Muscle layer of colon (tissue), 2 donors: ENCODE measurements at regions not wholly inside any gene's neighbourhood (a gene's known extent, or its start where the extent isn't known, plus 50 kb on each side); places are given as distances from the start of the nearest gene placed in this dataset.

Experiments
- H3K27ac ChIP-seq: one replicate; pipeline ENCODE4 v1.7.0; 2013; ENCODE audit warnings: low read depth, mild to moderate bottlenecking, low read length, moderate library complexity
- H3K27me3 ChIP-seq, 2 donors: one replicate each; pipeline ENCODE4 v1.7.0; 2013; ENCODE audit warnings: low read length in 2 of 2, mild to moderate bottlenecking in 2 of 2; ENCODE audit not compliant: insufficient read depth in 2 of 2, control insufficient read depth in 1 of 2
- H3K36me3 ChIP-seq: one replicate; pipeline ENCODE4 v1.7.0; 2013; ENCODE audit warnings: mild to moderate bottlenecking, low read length; ENCODE audit not compliant: insufficient read depth
- H3K4me1 ChIP-seq: one replicate; pipeline ENCODE4 v1.7.0; 2013; ENCODE audit warnings: mild to moderate bottlenecking, low read length; ENCODE audit not compliant: insufficient read depth
- H3K4me3 ChIP-seq, 2 donors: one replicate each; pipeline ENCODE4 v1.7.0; 2013; ENCODE audit warnings: low read length in 2 of 2, low read depth in 1 of 2, mild to moderate bottlenecking in 1 of 2, moderate library complexity in 1 of 2
- H3K9ac ChIP-seq: one replicate; pipeline ENCODE4 v1.7.0; 2013; ENCODE audit warnings: low read length
- H3K9me3 ChIP-seq: one replicate; pipeline ENCODE4 v1.7.0; 2013; ENCODE audit warnings: mild to moderate bottlenecking, low read length
- donor health status: abdominal sarcoma.
- donor health status: Adenocarcinoma of cecum.

DNA sequence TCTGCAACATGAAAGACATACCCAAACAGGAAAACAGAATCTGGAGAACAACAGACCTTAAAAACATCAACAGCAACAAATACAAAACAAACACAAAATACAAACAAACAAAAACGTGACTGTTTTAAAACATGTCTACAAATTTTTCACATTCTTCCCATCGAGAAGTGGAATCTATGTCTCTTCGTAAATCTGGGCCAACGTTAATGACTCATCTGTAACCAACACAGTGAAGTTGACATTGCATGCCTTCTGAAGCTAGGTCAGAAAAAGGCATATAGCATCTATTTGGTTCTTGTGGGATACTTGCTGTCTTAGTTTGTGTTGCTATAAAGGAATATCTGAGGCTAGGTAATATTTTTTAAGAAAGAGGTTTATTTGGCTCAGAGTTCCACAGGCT is 139.2 kb upstream of the FOXN2 start:
- H3K4me1 ChIP-seq = no peaks in the 10 kb centered on the region
- no peaks in the 10 kb centered on the region for H3K27me3 ChIP-seq
- H3K27ac ChIP-seq = no peak overlapping the region
- H3K9ac ChIP-seq = no peak overlapping the region
- H3K9me3 ChIP-seq = no peaks in the 10 kb centered on the region
- H3K36me3 ChIP-seq = no peaks in the 10 kb centered on the region
- no peak overlapping the region for H3K4me3 ChIP-seq

DNA sequence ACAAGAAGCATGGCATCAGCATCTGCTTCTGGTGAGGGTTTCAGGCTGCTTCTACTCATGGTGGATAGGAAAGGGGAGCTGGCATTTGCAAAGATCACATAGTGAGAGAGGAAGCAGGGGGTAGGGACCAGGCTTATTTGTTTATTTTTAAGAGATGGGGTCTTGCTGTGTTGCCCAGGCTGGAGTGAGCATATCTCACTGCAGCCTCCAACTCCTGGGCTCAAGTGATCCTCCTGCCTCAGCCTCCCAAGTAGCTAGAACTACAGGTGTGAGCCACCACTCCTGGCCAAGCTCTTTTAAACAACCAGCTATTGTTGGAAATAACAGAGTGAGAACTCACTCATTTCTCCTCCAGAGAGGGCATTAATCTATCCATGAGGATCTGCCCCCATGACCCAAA is 138.8 kb upstream of the FOXN2 start:
- Histone ChIP-seq H3K27ac (no peak overlapping the region), H3K9ac (no peak overlapping the region), H3K4me3 (no peak overlapping the region), H3K36me3 (no peaks in the 10 kb centered on the region), H3K4me1 (no peaks in the 10 kb centered on the region), H3K9me3 (no peaks in the 10 kb centered on the region), H3K27me3 (no peaks in the 10 kb centered on the region)

- H3K36me3 ChIP-seq = no peaks in the 10 kb centered on the region
- H3K27ac ChIP-seq = no peak overlapping the region
- H3K4me1 ChIP-seq = no peaks in the 10 kb centered on the region
- no peaks in the 10 kb centered on the region for H3K27me3 ChIP-seq
- no peaks in the 10 kb centered on the region for H3K9me3 ChIP-seq
- no peak overlapping the region for H3K9ac ChIP-seq
- H3K4me3 ChIP-seq = no peak overlapping the region
These were observed 137.6 kb upstream of the FOXN2 start for GRCh38 chr2:48176876-48177275.

DNA sequence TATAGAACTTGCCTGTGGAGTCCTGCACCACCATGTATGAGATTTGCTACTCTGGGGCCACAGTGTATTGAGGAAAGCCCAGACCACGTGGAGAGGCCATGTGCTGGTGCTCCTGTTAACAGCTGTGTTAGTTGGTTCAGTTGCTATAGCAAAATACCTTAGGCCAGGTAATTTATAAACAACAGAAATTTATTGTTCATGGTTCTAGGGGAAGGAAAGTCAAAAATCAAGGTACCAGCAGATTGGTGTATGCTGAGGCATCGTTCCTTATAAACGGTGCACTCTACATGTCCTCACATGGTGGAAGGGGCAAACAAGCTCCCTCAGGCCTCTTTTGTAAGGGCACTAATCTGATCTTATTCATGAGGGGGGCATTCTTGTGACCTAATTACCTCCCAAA is 135.9 kb upstream of the FOXN2 start:
- H3K9ac ChIP-seq = no peak overlapping the region
- H3K4me3 ChIP-seq = no peak overlapping the region
- H3K4me1 ChIP-seq = no peaks in the 10 kb centered on the region
- H3K27ac ChIP-seq = no peak overlapping the region
- H3K27me3 ChIP-seq = no peaks in the 10 kb centered on the region
- no peaks in the 10 kb centered on the region for H3K9me3 ChIP-seq
- no peaks in the 10 kb centered on the region for H3K36me3 ChIP-seq

- H3K9me3 ChIP-seq = no peaks in the 10 kb centered on the region
- no peaks in the 10 kb centered on the region for H3K36me3 ChIP-seq
- H3K9ac ChIP-seq = no peak overlapping the region
- H3K27me3 ChIP-seq = no peaks in the 10 kb centered on the region
- H3K27ac ChIP-seq = no peak overlapping the region
- no peaks in the 10 kb centered on the region for H3K4me1 ChIP-seq
- H3K4me3 ChIP-seq = no peak overlapping the region
These were observed 133.9 kb upstream of the FOXN2 start for GRCh38 chr2:48180557-48180956.

DNA sequence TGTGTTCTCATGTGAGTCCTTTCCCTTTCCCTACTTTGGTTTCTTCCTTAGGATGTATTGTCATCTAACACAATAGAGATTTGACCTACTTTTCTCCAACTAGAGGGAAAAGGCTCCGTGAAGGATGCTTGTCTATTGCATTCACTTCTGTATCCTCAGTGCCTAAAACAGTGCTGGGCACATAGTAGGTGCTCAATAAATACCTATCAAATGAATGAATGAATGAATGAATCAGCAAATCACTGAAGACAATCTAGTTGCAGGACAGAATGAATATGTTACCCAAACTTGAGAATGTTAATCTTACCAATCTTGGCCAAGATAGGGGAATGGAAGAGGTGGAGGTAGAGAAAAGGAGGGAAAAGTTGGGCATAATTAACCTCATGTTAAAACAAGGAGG is 131.2 kb upstream of the FOXN2 start:
- Histone ChIP-seq H3K9me3 (no peaks in the 10 kb centered on the region), H3K36me3 (no peaks in the 10 kb centered on the region), H3K4me1 (no peaks in the 10 kb centered on the region), H3K9ac (no peak overlapping the region), H3K27ac (no peak overlapping the region), H3K4me3 (no peak overlapping the region), H3K27me3 (no peaks in the 10 kb centered on the region)

- Histone ChIP-seq H3K27me3 (no peaks in the 10 kb centered on the region), H3K4me1 (no peaks in the 10 kb centered on the region), H3K4me3 (no peak overlapping the region), H3K9ac (no peak overlapping the region), H3K36me3 (no peaks in the 10 kb centered on the region), H3K9me3 (no peaks in the 10 kb centered on the region), H3K27ac (no peak overlapping the region)
These were observed 130.5 kb upstream of the FOXN2 start for GRCh38 chr2:48183991-48184390.

DNA sequence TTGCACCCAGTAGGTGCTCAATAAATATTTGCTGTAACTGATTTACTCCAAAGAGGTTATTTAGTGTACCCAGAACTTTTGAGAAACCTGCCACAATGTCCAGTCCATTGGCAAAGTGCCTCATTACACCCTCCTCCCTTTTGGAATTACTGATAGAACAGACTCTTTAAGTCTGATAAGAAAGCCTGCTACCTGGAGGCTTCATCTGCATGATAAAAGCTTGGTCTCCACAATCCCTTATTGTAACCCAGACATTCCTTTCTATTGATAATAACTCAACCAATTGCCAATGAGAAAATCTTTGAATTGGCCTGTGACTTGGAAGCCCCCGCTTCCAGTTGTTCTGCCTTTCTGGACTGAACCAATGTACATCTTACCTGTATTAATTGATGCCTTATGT is 127.0 kb upstream of the FOXN2 start:
- no peaks in the 10 kb centered on the region for H3K9me3 ChIP-seq
- no peaks in the 10 kb centered on the region for H3K36me3 ChIP-seq
- no peaks in the 10 kb centered on the region for H3K27me3 ChIP-seq
- no peak overlapping the region for H3K9ac ChIP-seq
- H3K4me1 ChIP-seq = no peaks in the 10 kb centered on the region
- H3K4me3 ChIP-seq = no peak overlapping the region
- no peak overlapping the region for H3K27ac ChIP-seq

DNA sequence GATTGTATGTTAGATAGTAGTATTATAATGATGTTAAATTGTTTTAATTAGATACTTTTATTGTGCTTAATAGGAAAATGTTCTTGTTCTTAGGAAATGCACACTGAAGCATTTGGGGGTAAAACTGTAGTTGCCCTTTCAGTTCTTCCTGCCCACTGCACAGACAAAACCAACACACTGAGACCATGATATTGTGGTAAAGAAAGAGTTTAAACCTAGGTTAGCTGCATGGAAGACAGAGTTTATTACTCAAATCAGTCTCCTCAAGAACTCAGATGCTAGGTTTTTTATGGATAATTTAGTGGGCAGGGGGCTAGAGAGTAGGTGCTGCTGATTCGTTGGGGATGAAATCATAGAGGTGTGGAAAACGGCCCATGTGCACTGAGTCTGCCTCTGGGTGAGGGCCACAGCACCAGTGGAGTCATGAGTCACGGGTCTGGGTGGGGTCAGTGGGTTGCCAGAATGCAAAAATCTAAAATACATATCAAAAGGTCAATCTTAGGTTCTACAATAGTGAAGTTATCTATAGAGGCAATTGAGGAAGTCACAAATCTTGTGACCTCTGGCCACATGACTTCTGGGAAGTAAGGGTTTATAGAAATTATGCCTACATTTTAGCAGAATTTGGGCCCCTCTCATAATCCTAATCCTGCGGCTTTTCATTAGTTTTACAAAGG is 124.8 kb upstream of the FOXN2 start:
- Histone ChIP-seq H3K27ac (no peak overlapping the region), H3K36me3 (no peaks in the 10 kb centered on the region), H3K9me3 (no peaks in the 10 kb centered on the region), H3K4me1 (no peaks in the 10 kb centered on the region), H3K9ac (no peak overlapping the region), H3K27me3 (no peaks in the 10 kb centered on the region), H3K4me3 (no peak overlapping the region)

DNA sequence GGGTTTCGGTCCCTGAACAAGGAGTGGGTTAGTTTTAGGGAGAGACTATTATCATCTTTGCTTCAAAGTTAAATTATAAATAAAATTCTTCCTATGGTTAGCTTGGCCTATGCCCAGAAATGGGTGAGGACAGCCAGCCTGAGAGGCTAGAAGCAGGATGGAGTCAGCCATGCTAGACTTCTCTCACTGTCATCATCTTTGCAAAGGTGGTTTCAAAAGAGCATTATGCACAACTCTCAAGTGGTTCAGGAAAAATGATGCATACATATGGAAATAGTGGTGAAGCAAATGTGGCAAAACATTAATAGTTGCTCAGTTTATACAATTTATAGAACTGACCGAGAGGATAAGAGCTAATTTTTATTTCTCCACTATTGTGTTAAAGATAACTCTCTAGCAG is 124.3 kb upstream of the FOXN2 start:
- H3K9ac ChIP-seq = no peak overlapping the region
- no peak overlapping the region for H3K4me3 ChIP-seq
- no peaks in the 10 kb centered on the region for H3K27me3 ChIP-seq
- no peak overlapping the region for H3K27ac ChIP-seq
- no peaks in the 10 kb centered on the region for H3K9me3 ChIP-seq
- H3K4me1 ChIP-seq = no peaks in the 10 kb centered on the region
- no peaks in the 10 kb centered on the region for H3K36me3 ChIP-seq

DNA sequence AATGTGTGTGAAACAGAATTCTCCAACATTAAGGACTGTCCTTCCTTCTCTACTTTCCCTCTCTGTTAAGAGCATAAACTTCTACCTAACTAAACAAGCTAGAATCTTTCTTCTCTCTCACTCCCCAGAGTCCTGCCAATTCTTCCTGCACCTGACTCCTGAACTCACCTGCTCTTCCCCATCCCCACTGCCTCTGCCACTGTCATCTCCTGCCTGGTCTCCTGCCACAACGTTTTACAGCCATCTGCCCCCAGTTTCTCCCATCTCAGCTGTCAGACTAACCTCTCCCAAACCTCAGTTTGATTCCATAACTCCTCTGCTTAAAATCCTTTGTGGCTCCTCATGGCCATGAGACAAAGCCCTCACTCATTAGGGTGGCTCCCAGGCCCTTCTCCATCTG is 119.8 kb upstream of the FOXN2 start:
- H3K9ac ChIP-seq = no peak overlapping the region
- H3K4me1 ChIP-seq = no peaks in the 10 kb centered on the region
- H3K36me3 ChIP-seq = no peaks in the 10 kb centered on the region
- no peaks in the 10 kb centered on the region for H3K27me3 ChIP-seq
- H3K9me3 ChIP-seq = no peaks in the 10 kb centered on the region
- H3K4me3 ChIP-seq = no peak overlapping the region
- no peak overlapping the region for H3K27ac ChIP-seq

DNA sequence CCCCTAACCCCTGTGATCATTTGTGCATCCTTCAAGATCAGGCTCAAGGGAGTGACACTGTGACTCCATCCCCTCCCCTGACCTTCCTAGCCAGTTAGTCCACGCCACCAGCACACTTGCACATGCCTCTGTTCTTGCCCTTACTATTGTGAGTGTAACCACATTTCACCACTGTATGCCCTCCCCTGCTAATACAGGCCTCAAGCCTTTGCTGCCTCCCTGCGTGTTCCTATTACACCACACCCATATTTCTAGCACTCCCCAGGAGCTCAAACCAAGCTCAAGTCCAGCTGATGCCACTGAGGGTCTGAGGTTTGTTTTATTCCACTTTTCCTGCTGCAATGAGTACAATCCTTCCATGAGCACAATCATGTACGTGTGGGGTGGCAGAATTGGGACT is 119.3 kb upstream of the FOXN2 start:
- Histone ChIP-seq H3K4me3 (no peak overlapping the region), H3K4me1 (no peaks in the 10 kb centered on the region), H3K36me3 (no peaks in the 10 kb centered on the region), H3K9me3 (no peaks in the 10 kb centered on the region), H3K27ac (no peak overlapping the region), H3K27me3 (no peaks in the 10 kb centered on the region), H3K9ac (no peak overlapping the region)
